22Rv1 (cell line): ENCODE measurements at regions not wholly inside any gene's neighbourhood (a gene's known extent, or its start where the extent isn't known, plus 50 kb on each side); places are given as distances from the start of the nearest gene placed in this dataset.

Experiments used
- H3K27ac ChIP-seq: fragments of 450-650 bp; 2 replicates; pipeline ENCODE4 v1.5.1; 2017
- ZFX ChIP-seq: fragments of 450-650 bp; IDR thresholded peaks from 2 replicates; pipeline ENCODE4 v1.6.1; 2017; ENCODE audit warnings: antibody characterized with exemption, borderline replicate concordance
- TF ChIP-seq, protein P1 (sequence below): fragments of 450-650 bp; IDR thresholded peaks from 2 replicates; pipeline ENCODE4 v1.5.1; 2017; ENCODE audit warnings: mild to moderate bottlenecking

- H3K27ac ChIP-seq: no peak overlapping the region
Measured at GRCh38 chr5:115052948-115053347, 116.8 kb downstream of the TRIM36 start.

GRCh38 chr5:115050866-115051265, 118.8 kb downstream of the TRIM36 start:
- no peak overlapping the region for H3K27ac ChIP-seq
- TF ChIP-seq ZFX: no peak
- TF ChIP-seq, protein P1, sequence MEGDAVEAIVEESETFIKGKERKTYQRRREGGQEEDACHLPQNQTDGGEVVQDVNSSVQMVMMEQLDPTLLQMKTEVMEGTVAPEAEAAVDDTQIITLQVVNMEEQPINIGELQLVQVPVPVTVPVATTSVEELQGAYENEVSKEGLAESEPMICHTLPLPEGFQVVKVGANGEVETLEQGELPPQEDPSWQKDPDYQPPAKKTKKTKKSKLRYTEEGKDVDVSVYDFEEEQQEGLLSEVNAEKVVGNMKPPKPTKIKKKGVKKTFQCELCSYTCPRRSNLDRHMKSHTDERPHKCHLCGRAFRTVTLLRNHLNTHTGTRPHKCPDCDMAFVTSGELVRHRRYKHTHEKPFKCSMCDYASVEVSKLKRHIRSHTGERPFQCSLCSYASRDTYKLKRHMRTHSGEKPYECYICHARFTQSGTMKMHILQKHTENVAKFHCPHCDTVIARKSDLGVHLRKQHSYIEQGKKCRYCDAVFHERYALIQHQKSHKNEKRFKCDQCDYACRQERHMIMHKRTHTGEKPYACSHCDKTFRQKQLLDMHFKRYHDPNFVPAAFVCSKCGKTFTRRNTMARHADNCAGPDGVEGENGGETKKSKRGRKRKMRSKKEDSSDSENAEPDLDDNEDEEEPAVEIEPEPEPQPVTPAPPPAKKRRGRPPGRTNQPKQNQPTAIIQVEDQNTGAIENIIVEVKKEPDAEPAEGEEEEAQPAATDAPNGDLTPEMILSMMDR: no peak

More at GRCh38 chr5:115052948-115053347, 116.8 kb downstream of the TRIM36 start:
- TF ChIP-seq ZFX: no peak

DNA sequence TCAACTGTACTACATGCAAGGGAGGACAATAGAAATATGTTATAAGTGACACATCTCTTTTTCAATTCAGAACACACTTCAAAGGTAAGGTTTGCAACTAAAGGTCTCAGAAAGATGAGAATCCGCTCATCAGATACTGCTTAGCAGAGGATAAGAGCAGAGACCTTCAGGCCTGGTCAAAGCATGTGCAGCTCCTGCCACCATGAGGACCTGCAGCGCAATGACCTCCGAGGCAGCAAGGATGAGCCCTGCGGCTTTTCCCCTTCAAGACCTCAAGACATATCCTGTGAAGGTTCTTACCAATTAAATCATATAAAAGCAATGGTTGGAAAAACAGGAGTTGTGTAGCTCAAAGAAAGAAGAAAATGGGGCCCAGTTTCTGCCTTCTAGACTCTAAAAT, 135.8 kb downstream of the TRIM36 start:
- H3K27ac ChIP-seq: no peak overlapping the region
- TF ChIP-seq, protein P1: peak; percentile 63
- no peak for TF ChIP-seq ZFX

DNA sequence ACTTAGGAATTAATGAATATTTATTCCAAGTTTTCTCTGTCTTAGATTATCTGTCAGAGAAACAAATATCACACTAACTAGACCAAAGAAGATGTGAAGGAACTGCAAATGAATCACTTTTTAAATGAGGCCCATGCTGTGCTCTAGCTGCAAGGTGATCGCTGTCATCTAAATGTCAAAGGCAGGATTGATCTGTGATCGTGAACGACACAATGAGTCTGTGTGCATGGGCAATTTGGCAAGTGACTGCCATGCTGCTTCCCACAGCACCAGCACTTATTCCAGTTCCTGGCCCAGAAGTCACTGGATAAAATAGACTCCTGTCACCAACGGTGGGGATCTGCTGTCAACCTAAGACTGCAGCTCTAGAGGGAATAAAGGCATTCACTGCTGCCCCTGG, 141.2 kb downstream of the TRIM36 start:
- TF ChIP-seq ZFX: no peak
- TF ChIP-seq, protein P1: no peak
- no peak overlapping the region for H3K27ac ChIP-seq

DNA sequence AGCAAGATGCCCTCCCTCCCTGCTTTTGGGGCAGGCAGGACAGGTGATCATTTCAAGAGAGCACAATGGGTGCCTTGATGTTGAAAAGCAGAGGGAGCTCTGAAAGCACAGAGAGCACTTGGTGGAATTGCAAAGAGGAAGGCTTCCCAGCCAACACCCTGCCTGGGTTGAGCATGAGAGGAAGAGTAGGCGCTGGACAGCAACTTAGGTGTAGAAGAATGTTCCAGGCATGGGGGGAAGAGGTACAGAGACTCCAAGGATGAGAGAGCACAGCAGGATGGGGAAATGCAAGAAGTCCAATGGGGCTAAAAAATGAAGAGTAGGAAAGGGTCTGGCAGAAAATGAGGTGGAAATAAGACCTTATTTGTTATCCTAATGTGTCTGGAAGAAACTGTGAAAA, 144.8 kb downstream of the TRIM36 start:
- TF ChIP-seq, protein P1: no peak
- TF ChIP-seq ZFX: no peak
- H3K27ac ChIP-seq: no peak overlapping the region

GRCh38 chr5:115022303-115022702, 147.4 kb downstream of the TRIM36 start:
- no peak for TF ChIP-seq ZFX
- TF ChIP-seq, protein P1: no peak

GRCh38 chr5:115016646-115017045, 153.1 kb downstream of the TRIM36 start:
- no peak overlapping the region for H3K27ac ChIP-seq
- no peak for TF ChIP-seq ZFX
- TF ChIP-seq, protein P1: no peak

More at GRCh38 chr5:115022303-115022702, 147.4 kb downstream of the TRIM36 start:
- no peak overlapping the region for H3K27ac ChIP-seq

- no peak overlapping the region for H3K27ac ChIP-seq
- TF ChIP-seq ZFX: no peak
- TF ChIP-seq, protein P1: no peak
Measured at GRCh38 chr5:114999176-114999575, 170.5 kb downstream of the TRIM36 start.
